Erythroblast (primary cell): ENCODE measurements at regions not wholly inside any gene's neighbourhood (a gene's known extent, or its start where the extent isn't known, plus 50 kb on each side); places are given as distances from the start of the nearest gene placed in this dataset.

Experiments
- GATA1 ChIP-seq: IDR thresholded peaks from 2 replicates; pipeline ENCODE4 v1.6.1; 2011; ENCODE audit warnings: low read depth, mild to moderate bottlenecking, control low read depth, low read length, moderate library complexity
- POLR2A ChIP-seq: IDR thresholded peaks from 2 replicates; pipeline ENCODE4 v1.6.1; 2011; ENCODE audit warnings: mild to moderate bottlenecking, low read length

DNA sequence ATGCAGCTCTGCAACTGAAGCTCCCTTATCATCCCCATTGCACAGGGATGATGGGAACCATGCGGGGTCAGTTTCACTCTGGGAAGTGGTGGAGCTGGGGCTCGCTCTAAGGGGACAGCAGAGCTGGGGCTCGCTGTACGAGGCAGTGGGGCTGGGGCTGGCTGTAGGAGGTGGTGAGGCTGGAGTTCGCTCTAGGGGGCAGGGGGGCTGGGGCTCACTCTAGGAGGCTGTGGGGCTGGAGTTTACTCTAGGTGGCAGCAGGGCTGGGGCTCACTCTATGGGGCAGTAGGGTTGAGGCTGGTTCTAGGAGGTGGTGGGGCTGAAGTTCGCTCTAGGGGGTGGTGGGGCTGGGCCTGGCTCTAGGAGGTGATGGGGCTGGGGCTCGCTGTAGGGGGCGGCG, 99.1 kb downstream of the UQCRFS1 start:
- TF ChIP-seq POLR2A: no peak
- no peak for TF ChIP-seq GATA1
